HEK293 (cell line): ENCODE measurements at regions not wholly inside any gene's neighbourhood (a gene's known extent, or its start where the extent isn't known, plus 50 kb on each side); places are given as distances from the start of the nearest gene placed in this dataset.

Experiments used
- CTCF ChIA-PET: fragments of 350-600 bp; formaldehyde crosslinking; extraction: SDS; loops from one replicate; lab custom pipeline; 2021; ENCODE audit warnings: antibody characterized with exemption; lab: Yijun Ruan, JAX
- POLR2A ChIA-PET: fragments of 300-600 bp; formaldehyde crosslinking; extraction: SDS; loops from one replicate; lab custom pipeline; 2020; ENCODE audit warnings: antibody characterized with exemption, inconsistent platforms; lab: Yijun Ruan, JAX
- H3K27ac ChIP-seq: fragments of 200-500 bp; sonication (Bioruptor generic); 2 replicates; pipeline ENCODE4 v1.5.1; 2014; ENCODE audit warnings: low read depth, low read length, control low read depth, inconsistent platforms; ENCODE audit errors: extremely low read depth
- H3K36me3 ChIP-seq, 2 experiments: fragments of 200-500 bp in 1 of 2; sonication (Bioruptor generic) in 1 of 2; 1 replicate in 1 of 2; 2 replicates in 1 of 2; pipeline ENCODE4 v1.5.1; 2014 to 2017; ENCODE audit warnings: inconsistent platforms in 2 of 2, low read length in 2 of 2; ENCODE audit not compliant: control insufficient read depth in 2 of 2, insufficient read depth in 1 of 2
- H3K4me1 ChIP-seq: fragments of 200-500 bp; sonication (Bioruptor generic); 2 replicates; pipeline ENCODE4 v1.5.1; 2014; ENCODE audit warnings: mild to moderate bottlenecking, low read length, inconsistent platforms; ENCODE audit not compliant: control insufficient read depth, insufficient read depth
- H3K4me3 ChIP-seq: 2 replicates; pipeline ENCODE4 v1.5.1; 2011; ENCODE audit warnings: low read depth, mild to moderate bottlenecking, control low read depth, low read length, moderate library complexity
- H3K9me3 ChIP-seq: fragments of 200-500 bp; sonication (Bioruptor generic); 2 replicates; pipeline ENCODE4 v1.5.1; 2014; ENCODE audit warnings: low read depth, low read length, inconsistent platforms; ENCODE audit not compliant: control insufficient read depth, insufficient read depth
- EGR2 ChIP-seq: fragments of 450-650 bp; formaldehyde crosslinking; IDR thresholded peaks from 2 replicates; pipeline ENCODE4 v1.5.1; 2016; ENCODE audit warnings: low read depth, missing biosample characterization, missing genetic modification characterization
- HOXA7 ChIP-seq: sonication (generic); formaldehyde crosslinking; IDR thresholded peaks from 2 replicates; pipeline ENCODE4 v1.8.1; 2022; ENCODE audit warnings: missing genetic modification reagents, borderline replicate concordance
- IKZF3 ChIP-seq: fragments of 450-650 bp; IDR thresholded peaks from 2 replicates; pipeline ENCODE4 v1.5.0; 2018; ENCODE audit warnings: missing biosample characterization, mild to moderate bottlenecking, missing genetic modification characterization, moderate library complexity
- KLF10 ChIP-seq: fragments of 450-650 bp; IDR thresholded peaks from 2 replicates; pipeline ENCODE4 v1.5.1; 2018; ENCODE audit warnings: missing biosample characterization, mild to moderate bottlenecking, missing genetic modification characterization
- RBAK ChIP-seq: fragments of 450-650 bp; formaldehyde crosslinking; IDR thresholded peaks from 2 replicates; pipeline ENCODE4 v1.5.1; 2016; ENCODE audit warnings: missing biosample characterization, missing genetic modification characterization
- REPIN1 ChIP-seq: fragments of 450-650 bp; formaldehyde crosslinking; IDR thresholded peaks from 2 replicates; pipeline ENCODE4 v1.5.1; 2017; ENCODE audit warnings: missing biosample characterization, missing genetic modification characterization, low read depth
- SP2 ChIP-seq: fragments of 450-650 bp; formaldehyde crosslinking; IDR thresholded peaks from 2 replicates; pipeline ENCODE4 v1.5.1; 2016; ENCODE audit warnings: missing biosample characterization, missing genetic modification characterization
- ZNF121 ChIP-seq: fragments of 450-650 bp; formaldehyde crosslinking; IDR thresholded peaks from 2 replicates; pipeline ENCODE4 v1.5.1; 2016; ENCODE audit warnings: missing biosample characterization, missing genetic modification characterization
- ZNF157 ChIP-seq: fragments of 450-650 bp; formaldehyde crosslinking; IDR thresholded peaks from 2 replicates; pipeline ENCODE4 v1.5.1; 2016; ENCODE audit warnings: missing biosample characterization, missing genetic modification characterization
- ZNF211 ChIP-seq: fragments of 450-650 bp; formaldehyde crosslinking; IDR thresholded peaks from 2 replicates; pipeline ENCODE4 v1.5.1; 2016; ENCODE audit warnings: low read depth, missing biosample characterization, missing genetic modification characterization
- ZNF239 ChIP-seq: fragments of 450-650 bp; formaldehyde crosslinking; IDR thresholded peaks from 2 replicates; pipeline ENCODE4 v1.5.1; 2016; ENCODE audit warnings: missing biosample characterization, missing genetic modification characterization
- ZNF266 ChIP-seq: fragments of 450-650 bp; formaldehyde crosslinking; IDR thresholded peaks from 2 replicates; pipeline ENCODE4 v1.5.1; 2016; ENCODE audit warnings: missing biosample characterization, missing genetic modification characterization, low read depth
- ZNF292 ChIP-seq: fragments of 450-650 bp; formaldehyde crosslinking; IDR thresholded peaks from 2 replicates; pipeline ENCODE4 v1.5.1; 2016; ENCODE audit warnings: low read depth, missing biosample characterization, missing genetic modification characterization, borderline replicate concordance
- ZNF302 ChIP-seq: fragments of 450-650 bp; formaldehyde crosslinking; IDR thresholded peaks from 2 replicates; pipeline ENCODE4 v1.5.1; 2016; ENCODE audit warnings: missing biosample characterization, missing genetic modification characterization, low read depth
- ZNF366 ChIP-seq: fragments of 450-650 bp; formaldehyde crosslinking; conservative IDR thresholded peaks from 2 replicates; pipeline ENCODE4 v1.5.1; 2016; ENCODE audit warnings: missing biosample characterization, missing genetic modification characterization
- ZNF394 ChIP-seq: fragments of 450-650 bp; formaldehyde crosslinking; IDR thresholded peaks from 2 replicates; pipeline ENCODE4 v1.5.1; 2016; ENCODE audit warnings: missing biosample characterization, missing genetic modification characterization, mild to moderate bottlenecking, moderate library complexity, borderline replicate concordance
- ZNF404 ChIP-seq: fragments of 450-650 bp; formaldehyde crosslinking; IDR thresholded peaks from 2 replicates; pipeline ENCODE4 v1.5.1; 2017; ENCODE audit warnings: missing biosample characterization, missing genetic modification characterization
- ZNF791 ChIP-seq: fragments of 450-650 bp; formaldehyde crosslinking; IDR thresholded peaks from 2 replicates; pipeline ENCODE4 v1.5.1; 2016; ENCODE audit warnings: missing biosample characterization, missing genetic modification characterization
- ZNF830 ChIP-seq: fragments of 450-650 bp; IDR thresholded peaks from 2 replicates; pipeline ENCODE4 v1.5.0; 2018; ENCODE audit warnings: missing biosample characterization, missing genetic modification characterization, low read depth, mild to moderate bottlenecking, moderate library complexity
- ZSCAN23 ChIP-seq: fragments of 450-650 bp; formaldehyde crosslinking; IDR thresholded peaks from 2 replicates; pipeline ENCODE4 v1.5.1; 2016; ENCODE audit warnings: missing biosample characterization, missing genetic modification characterization
- ZXDB ChIP-seq: fragments of 450-650 bp; formaldehyde crosslinking; IDR thresholded peaks from 2 replicates; pipeline ENCODE4 v1.5.1; 2016; ENCODE audit warnings: missing biosample characterization, missing genetic modification characterization
- TF ChIP-seq, protein P1 (sequence below): fragments of 450-650 bp; formaldehyde crosslinking; IDR thresholded peaks from 2 replicates; pipeline ENCODE4 v1.5.1; 2016; ENCODE audit warnings: missing biosample characterization, missing genetic modification characterization
- TF ChIP-seq, protein P2 (sequence below): fragments of 450-650 bp; formaldehyde crosslinking; IDR thresholded peaks from 2 replicates; pipeline ENCODE4 v1.5.1; 2016; ENCODE audit warnings: missing biosample characterization, missing genetic modification characterization
- TF ChIP-seq, protein P3 (sequence below): fragments of 450-650 bp; formaldehyde crosslinking; IDR thresholded peaks from 2 replicates; pipeline ENCODE4 v1.5.1; 2016; ENCODE audit warnings: missing biosample characterization, missing genetic modification characterization
- TF ChIP-seq, protein P4 (sequence below): fragments of 450-650 bp; formaldehyde crosslinking; IDR thresholded peaks from 2 replicates; pipeline ENCODE4 v1.5.1; 2016; ENCODE audit warnings: missing biosample characterization, missing genetic modification characterization
- TF ChIP-seq, protein P5 (sequence below): fragments of 450-650 bp; formaldehyde crosslinking; IDR thresholded peaks from 2 replicates; pipeline ENCODE4 v1.5.1; 2017; ENCODE audit warnings: missing biosample characterization, missing genetic modification characterization

DNA sequence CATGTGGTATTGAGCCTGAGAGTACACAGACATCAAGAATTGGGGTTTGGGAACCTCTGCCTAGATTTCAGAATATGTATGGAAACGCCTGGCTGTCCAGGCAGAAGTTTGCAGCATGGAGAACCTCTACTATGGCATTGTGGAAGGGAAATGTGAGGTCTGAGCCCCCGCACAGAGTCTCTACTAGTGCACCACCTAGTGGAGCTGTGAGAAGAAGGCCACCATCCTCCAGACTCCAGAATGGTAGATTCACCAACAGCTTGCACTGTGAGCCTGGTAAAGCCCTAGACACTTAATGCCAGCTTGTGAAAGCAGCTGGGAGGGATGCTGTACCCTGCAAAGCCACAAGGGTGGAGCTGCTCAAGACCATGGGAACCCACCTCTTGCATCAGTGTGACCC lies 658.2 kb downstream of the HACE1 start (continued):
- TF ChIP-seq HOXA7 (CRISPR knock-in tag) = no peak

DNA sequence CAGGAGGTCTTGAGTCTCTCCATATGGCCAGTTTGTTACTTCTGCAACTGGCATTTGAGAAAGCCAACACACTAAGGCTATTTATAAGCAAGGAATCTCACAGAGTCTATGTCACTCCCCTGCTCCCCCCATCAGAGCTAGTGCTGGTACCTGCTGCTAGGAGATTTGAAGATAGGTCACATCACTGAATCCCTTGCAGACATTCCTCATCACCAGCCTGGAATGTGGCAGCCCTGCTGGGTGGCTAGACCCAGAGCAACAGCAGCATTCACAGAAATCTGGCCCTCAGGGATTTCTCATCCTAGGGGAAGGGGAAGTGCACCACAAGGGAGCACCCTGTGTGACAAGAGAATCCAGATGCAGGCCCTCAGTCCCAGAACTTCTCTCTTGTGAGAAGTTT lies 672.1 kb downstream of the HACE1 start:
- no peak overlapping the region for H3K27ac ChIP-seq
- POLR2A ChIA-PET = no interaction called here
- CTCF ChIA-PET = no interaction called here

DNA sequence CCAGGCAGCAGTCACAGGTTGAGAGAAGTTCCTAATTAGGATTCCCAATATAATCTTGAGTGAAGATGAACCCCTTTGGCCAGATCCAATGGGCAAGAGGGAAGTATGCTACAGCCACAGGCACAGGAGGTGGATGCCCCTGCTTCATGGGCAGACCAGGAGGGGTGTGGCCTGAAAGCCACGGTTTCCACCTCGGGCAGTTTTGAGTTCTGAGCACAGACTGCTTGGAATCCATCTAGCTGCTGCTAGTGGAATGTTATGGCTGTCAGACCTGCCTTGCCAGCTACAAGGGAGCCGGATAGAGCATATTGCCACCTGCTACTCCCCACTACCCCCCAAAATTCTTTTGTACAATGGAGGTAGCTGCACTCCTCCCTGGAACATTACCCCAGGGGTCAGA lies 672.9 kb downstream of the HACE1 start:
- CTCF ChIA-PET = no interaction called here
- Histone ChIP-seq H3K4me1 (no peaks in the 10 kb centered on the region), H3K36me3 (no peaks in the 10 kb centered on the region), H3K9me3 (no peaks in the 10 kb centered on the region), H3K4me3 (no peak overlapping the region), H3K27ac (no peak overlapping the region)
- POLR2A ChIA-PET = no interaction called here
- TF ChIP-seq, protein P1, sequence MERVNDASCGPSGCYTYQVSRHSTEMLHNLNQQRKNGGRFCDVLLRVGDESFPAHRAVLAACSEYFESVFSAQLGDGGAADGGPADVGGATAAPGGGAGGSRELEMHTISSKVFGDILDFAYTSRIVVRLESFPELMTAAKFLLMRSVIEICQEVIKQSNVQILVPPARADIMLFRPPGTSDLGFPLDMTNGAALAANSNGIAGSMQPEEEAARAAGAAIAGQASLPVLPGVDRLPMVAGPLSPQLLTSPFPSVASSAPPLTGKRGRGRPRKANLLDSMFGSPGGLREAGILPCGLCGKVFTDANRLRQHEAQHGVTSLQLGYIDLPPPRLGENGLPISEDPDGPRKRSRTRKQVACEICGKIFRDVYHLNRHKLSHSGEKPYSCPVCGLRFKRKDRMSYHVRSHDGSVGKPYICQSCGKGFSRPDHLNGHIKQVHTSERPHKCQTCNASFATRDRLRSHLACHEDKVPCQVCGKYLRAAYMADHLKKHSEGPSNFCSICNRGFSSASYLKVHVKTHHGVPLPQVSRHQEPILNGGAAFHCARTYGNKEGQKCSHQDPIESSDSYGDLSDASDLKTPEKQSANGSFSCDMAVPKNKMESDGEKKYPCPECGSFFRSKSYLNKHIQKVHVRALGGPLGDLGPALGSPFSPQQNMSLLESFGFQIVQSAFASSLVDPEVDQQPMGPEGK = no peak
- TF ChIP-seq ZNF292 (tag by site-specific recombination) (no peak), ZNF830 (tag by site-specific recombination) (no peak), ZNF366 (tag by site-specific recombination) (no peak), SP2 (no peak), ZXDB (tag by site-specific recombination) (no peak), ZNF791 (tag by site-specific recombination) (no peak), ZNF239 (tag by site-specific recombination) (no peak), IKZF3 (tag by site-specific recombination) (no peak), ZNF121 (tag by site-specific recombination) (no peak)

More for the DNA sequence above, 672.1 kb downstream of the HACE1 start:
- no peak overlapping the region for H3K4me3 ChIP-seq
- H3K4me1 ChIP-seq = no peaks in the 10 kb centered on the region
- no peaks in the 10 kb centered on the region for H3K36me3 ChIP-seq
- TF ChIP-seq, protein P2, sequence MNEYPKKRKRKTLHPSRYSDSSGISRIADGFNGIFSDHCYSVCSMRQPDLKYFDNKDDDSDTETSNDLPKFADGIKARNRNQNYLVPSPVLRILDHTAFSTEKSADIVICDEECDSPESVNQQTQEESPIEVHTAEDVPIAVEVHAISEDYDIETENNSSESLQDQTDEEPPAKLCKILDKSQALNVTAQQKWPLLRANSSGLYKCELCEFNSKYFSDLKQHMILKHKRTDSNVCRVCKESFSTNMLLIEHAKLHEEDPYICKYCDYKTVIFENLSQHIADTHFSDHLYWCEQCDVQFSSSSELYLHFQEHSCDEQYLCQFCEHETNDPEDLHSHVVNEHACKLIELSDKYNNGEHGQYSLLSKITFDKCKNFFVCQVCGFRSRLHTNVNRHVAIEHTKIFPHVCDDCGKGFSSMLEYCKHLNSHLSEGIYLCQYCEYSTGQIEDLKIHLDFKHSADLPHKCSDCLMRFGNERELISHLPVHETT (tag by site-specific recombination) = no peak
- TF ChIP-seq, protein P3, sequence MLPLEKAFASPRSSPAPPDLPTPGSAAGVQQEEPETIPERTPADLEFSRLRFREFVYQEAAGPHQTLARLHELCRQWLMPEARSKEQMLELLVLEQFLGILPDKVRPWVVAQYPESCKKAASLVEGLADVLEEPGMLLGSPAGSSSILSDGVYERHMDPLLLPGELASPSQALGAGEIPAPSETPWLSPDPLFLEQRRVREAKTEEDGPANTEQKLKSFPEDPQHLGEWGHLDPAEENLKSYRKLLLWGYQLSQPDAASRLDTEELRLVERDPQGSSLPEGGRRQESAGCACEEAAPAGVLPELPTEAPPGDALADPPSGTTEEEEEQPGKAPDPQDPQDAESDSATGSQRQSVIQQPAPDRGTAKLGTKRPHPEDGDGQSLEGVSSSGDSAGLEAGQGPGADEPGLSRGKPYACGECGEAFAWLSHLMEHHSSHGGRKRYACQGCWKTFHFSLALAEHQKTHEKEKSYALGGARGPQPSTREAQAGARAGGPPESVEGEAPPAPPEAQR (tag by site-specific recombination) = no peak
- no peak for TF ChIP-seq ZNF266
- TF ChIP-seq EGR2 = no peak
- TF ChIP-seq ZSCAN23 = no peak
- TF ChIP-seq ZNF302 (tag by site-specific recombination) = no peak
- TF ChIP-seq REPIN1 = no peak
- no peak for TF ChIP-seq ZNF404 (tag by site-specific recombination)
- TF ChIP-seq ZXDB (tag by site-specific recombination) = no peak
- no peak for TF ChIP-seq ZNF157
- TF ChIP-seq, protein P4, sequence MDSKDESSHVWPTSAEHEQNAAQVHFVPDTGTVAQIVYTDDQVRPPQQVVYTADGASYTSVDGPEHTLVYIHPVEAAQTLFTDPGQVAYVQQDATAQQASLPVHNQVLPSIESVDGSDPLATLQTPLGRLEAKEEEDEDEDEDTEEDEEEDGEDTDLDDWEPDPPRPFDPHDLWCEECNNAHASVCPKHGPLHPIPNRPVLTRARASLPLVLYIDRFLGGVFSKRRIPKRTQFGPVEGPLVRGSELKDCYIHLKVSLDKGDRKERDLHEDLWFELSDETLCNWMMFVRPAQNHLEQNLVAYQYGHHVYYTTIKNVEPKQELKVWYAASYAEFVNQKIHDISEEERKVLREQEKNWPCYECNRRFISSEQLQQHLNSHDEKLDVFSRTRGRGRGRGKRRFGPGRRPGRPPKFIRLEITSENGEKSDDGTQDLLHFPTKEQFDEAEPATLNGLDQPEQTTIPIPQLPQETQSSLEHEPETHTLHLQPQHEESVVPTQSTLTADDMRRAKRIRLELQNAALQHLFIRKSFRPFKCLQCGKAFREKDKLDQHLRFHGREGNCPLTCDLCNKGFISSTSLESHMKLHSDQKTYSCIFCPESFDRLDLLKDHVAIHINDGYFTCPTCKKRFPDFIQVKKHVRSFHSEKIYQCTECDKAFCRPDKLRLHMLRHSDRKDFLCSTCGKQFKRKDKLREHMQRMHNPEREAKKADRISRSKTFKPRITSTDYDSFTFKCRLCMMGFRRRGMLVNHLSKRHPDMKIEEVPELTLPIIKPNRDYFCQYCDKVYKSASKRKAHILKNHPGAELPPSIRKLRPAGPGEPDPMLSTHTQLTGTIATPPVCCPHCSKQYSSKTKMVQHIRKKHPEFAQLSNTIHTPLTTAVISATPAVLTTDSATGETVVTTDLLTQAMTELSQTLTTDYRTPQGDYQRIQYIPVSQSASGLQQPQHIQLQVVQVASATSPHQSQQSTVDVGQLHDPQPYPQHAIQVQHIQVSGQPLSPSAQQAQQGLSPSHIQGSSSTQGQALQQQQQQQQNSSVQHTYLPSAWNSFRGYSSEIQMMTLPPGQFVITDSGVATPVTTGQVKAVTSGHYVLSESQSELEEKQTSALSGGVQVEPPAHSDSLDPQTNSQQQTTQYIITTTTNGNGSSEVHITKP = no peak
- no peak for TF ChIP-seq KLF10
- no peak for TF ChIP-seq ZNF211
- TF ChIP-seq, protein P5, sequence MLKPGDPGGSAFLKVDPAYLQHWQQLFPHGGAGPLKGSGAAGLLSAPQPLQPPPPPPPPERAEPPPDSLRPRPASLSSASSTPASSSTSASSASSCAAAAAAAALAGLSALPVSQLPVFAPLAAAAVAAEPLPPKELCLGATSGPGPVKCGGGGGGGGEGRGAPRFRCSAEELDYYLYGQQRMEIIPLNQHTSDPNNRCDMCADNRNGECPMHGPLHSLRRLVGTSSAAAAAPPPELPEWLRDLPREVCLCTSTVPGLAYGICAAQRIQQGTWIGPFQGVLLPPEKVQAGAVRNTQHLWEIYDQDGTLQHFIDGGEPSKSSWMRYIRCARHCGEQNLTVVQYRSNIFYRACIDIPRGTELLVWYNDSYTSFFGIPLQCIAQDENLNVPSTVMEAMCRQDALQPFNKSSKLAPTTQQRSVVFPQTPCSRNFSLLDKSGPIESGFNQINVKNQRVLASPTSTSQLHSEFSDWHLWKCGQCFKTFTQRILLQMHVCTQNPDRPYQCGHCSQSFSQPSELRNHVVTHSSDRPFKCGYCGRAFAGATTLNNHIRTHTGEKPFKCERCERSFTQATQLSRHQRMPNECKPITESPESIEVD (tag by site-specific recombination) = no peak
- no peak for TF ChIP-seq RBAK (tag by site-specific recombination)
- TF ChIP-seq ZNF394 = no peak
- H3K9me3 ChIP-seq = no peaks in the 10 kb centered on the region
